Lower lobe of right lung (tissue), 2 donors: ENCODE measurements at regions not wholly inside any gene's neighbourhood (a gene's known extent, or its start where the extent isn't known, plus 50 kb on each side); places are given as distances from the start of the nearest gene placed in this dataset.

ENCODE experiments used
- ATAC-seq, 2 donors: fragments of 200-7000 bp; cut with Tn5 transposase; one replicate each; pipeline ENCODE4 v1.9.1; 2020 to 2022; ENCODE audit warnings: mild to moderate bottlenecking in 2 of 2, moderate library complexity in 2 of 2
- DNase-seq: peaks from one replicate; pipeline ENCODE4 v3.0.0-alpha.2; 2020
- H3K27ac ChIP-seq: fragments of 200-600 bp; one replicate; pipeline ENCODE4 v1.8.0; 2022
- H3K27me3 ChIP-seq: fragments of 200-600 bp; one replicate; pipeline ENCODE4 v1.8.0; 2022; ENCODE audit warnings: low read depth
- H3K36me3 ChIP-seq: fragments of 200-600 bp; one replicate; pipeline ENCODE4 v1.8.0; 2022; ENCODE audit warnings: mild to moderate bottlenecking
- H3K4me1 ChIP-seq: fragments of 200-600 bp; one replicate; pipeline ENCODE4 v1.8.0; 2022
- H3K4me3 ChIP-seq: fragments of 200-600 bp; one replicate; pipeline ENCODE4 v1.8.0; 2022; ENCODE audit warnings: mild to moderate bottlenecking
- H3K9me3 ChIP-seq: fragments of 200-600 bp; one replicate; pipeline ENCODE4 v1.8.0; 2022
- CTCF ChIP-seq: fragments of 200-600 bp; IDR thresholded peaks from one replicate; pipeline ENCODE4 v1.8.0; 2022; ENCODE audit warnings: antibody characterized with exemption, mild to moderate bottlenecking
- intact Hi-C: fragments of 100-400 bp; cut with DNase I; formaldehyde crosslinking; loops from one replicate; pipeline ENCODE4 v1.11.0; 2022
- donor health status: DM: no; HTN: yes; CAD: no; lungs with severe emphysema.

GRCh38 chr2:129273266-129274037 lies 706.0 kb upstream of the RAB6C start:
- ATAC-seq, result no peak
- DNase-seq, result no peak

GRCh38 chr2:129274038-129274415 lies 705.4 kb upstream of the RAB6C start:
- intact Hi-C loops, result no loop called here
- Histone ChIP-seq H3K4me1 (no peaks in the 10 kb centered on the region), H3K4me3 (no peak overlapping the region), H3K27ac (no peak overlapping the region), H3K27me3 (no peaks in the 10 kb centered on the region), H3K36me3 (no peaks in the 10 kb centered on the region), H3K9me3 (no peaks in the 10 kb centered on the region)
- ATAC-seq, result no peak
- DNase-seq, result no peak
- TF ChIP-seq CTCF, result no peak

More at GRCh38 chr2:129273266-129274037, 706.0 kb upstream of the RAB6C start:
- Histone ChIP-seq H3K36me3 (no peaks in the 10 kb centered on the region), H3K4me1 (no peaks in the 10 kb centered on the region), H3K27ac (no peak overlapping the region), H3K4me3 (no peak overlapping the region), H3K9me3 (no peaks in the 10 kb centered on the region), H3K27me3 (no peaks in the 10 kb centered on the region)
- no peak for TF ChIP-seq CTCF
- intact Hi-C loops, result no loop called here

GRCh38 chr2:129274918-129275317 lies 704.5 kb upstream of the RAB6C start:
- Histone ChIP-seq H3K27me3 (no peaks in the 10 kb centered on the region), H3K4me1 (no peaks in the 10 kb centered on the region), H3K36me3 (no peaks in the 10 kb centered on the region), H3K4me3 (no peak overlapping the region), H3K27ac (no peak overlapping the region), H3K9me3 (no peaks in the 10 kb centered on the region)
- intact Hi-C loops, result no loop called here
- TF ChIP-seq CTCF, result no peak
- DNase-seq (no peak), ATAC-seq (no peak)

GRCh38 chr2:129275706-129276105 lies 703.8 kb upstream of the RAB6C start:
- Histone ChIP-seq H3K4me3 (no peak overlapping the region), H3K9me3 (no peaks in the 10 kb centered on the region), H3K36me3 (no peaks in the 10 kb centered on the region), H3K27me3 (no peaks in the 10 kb centered on the region), H3K4me1 (no peaks in the 10 kb centered on the region), H3K27ac (no peak overlapping the region)
- ATAC-seq, result no peak
- TF ChIP-seq CTCF, result no peak
- intact Hi-C loops, result no loop called here
- DNase-seq, result no peak

- no peaks in the 10 kb centered on the region for H3K9me3 ChIP-seq
- TF ChIP-seq CTCF, result no peak
- H3K36me3 ChIP-seq, result no peaks in the 10 kb centered on the region
- no peaks in the 10 kb centered on the region for H3K27me3 ChIP-seq
- intact Hi-C loops, result no loop called here
- no peak for DNase-seq
- H3K27ac ChIP-seq, result no peak overlapping the region
- ATAC-seq, result no peak
- H3K4me1 ChIP-seq, result no peaks in the 10 kb centered on the region
- no peak overlapping the region for H3K4me3 ChIP-seq
Measured at GRCh38 chr2:129276978-129277584, 702.4 kb upstream of the RAB6C start.
